Thymus (tissue), 11 donors: ENCODE measurements at regions not wholly inside any gene's neighbourhood (a gene's known extent, or its start where the extent isn't known, plus 50 kb on each side); places are given as distances from the start of the nearest gene placed in this dataset.

Experiments used
- DNase-seq, 9 donors: peaks; one replicate each; pipeline ENCODE4 v3.0.0-alpha.2; 2013; ENCODE audit warnings: low spot score in 9 of 9, low read depth in 6 of 9, missing footprints in 1 of 9
- H3K27ac ChIP-seq, 2 donors: one replicate each; pipeline ENCODE4 v1.5.1; 2013; ENCODE audit warnings: control low read depth in 1 of 2, low read depth in 1 of 2, low read length in 1 of 2, mild to moderate bottlenecking in 1 of 2, moderate library complexity in 1 of 2
- H3K27me3 ChIP-seq, 2 donors: one replicate each; pipeline ENCODE4 v1.5.1; 2013; ENCODE audit warnings: low read length in 1 of 2; ENCODE audit not compliant: control insufficient read depth in 2 of 2, insufficient read depth in 1 of 2
- H3K36me3 ChIP-seq, 2 donors: one replicate each; pipeline ENCODE4 v1.5.1; 2013; ENCODE audit warnings: low read length in 1 of 2, mild to moderate bottlenecking in 1 of 2, moderate library complexity in 1 of 2; ENCODE audit not compliant: control insufficient read depth in 2 of 2, insufficient read depth in 2 of 2
- H3K4me1 ChIP-seq, 2 donors: one replicate each; pipeline ENCODE4 v1.5.1; 2013; ENCODE audit warnings: low read length in 2 of 2; ENCODE audit not compliant: control insufficient read depth in 2 of 2, insufficient read depth in 2 of 2
- H3K4me3 ChIP-seq, 2 donors: one replicate each; pipeline ENCODE4 v1.5.1; 2013; ENCODE audit warnings: low read length in 2 of 2, control low read depth in 1 of 2, mild to moderate bottlenecking in 1 of 2
- H3K9me3 ChIP-seq, 2 donors: one replicate each; pipeline ENCODE4 v1.5.1; 2013; ENCODE audit warnings: low read length in 1 of 2, mild to moderate bottlenecking in 1 of 2; ENCODE audit not compliant: control insufficient read depth in 2 of 2, insufficient read depth in 1 of 2
- WGBS: extraction: QIAGEN DNeasy Blood & Tissue Kit; methylation state at CpG from one replicate; pipeline ENCODE4 v1.1.7; 2013; 5-methylcytosine and 5-hydroxymethylcytosine counted together
- donor health status: healthy.

GRCh38 chrX:40411340-40412111 is 169.2 kb upstream of the ATP6AP2 start:
- H3K4me1 ChIP-seq, result no peaks in the 10 kb centered on the region
- no peak overlapping the region for H3K27ac ChIP-seq
- no peaks in the 10 kb centered on the region for H3K9me3 ChIP-seq
- H3K27me3 ChIP-seq, result no peaks in the 10 kb centered on the region
- WGBS, result 98% methylated on average over 8 of the region's 8 CpGs
- DNase-seq, result no peak
- no peak overlapping the region for H3K4me3 ChIP-seq
- no peaks in the 10 kb centered on the region for H3K36me3 ChIP-seq

- WGBS, result 98% methylated on average over 2 of the region's 2 CpGs
- Histone ChIP-seq H3K27me3 (no peaks in the 10 kb centered on the region), H3K4me3 (no peak overlapping the region), H3K36me3 (no peaks in the 10 kb centered on the region), H3K4me1 (no peaks in the 10 kb centered on the region), H3K9me3 (no peaks in the 10 kb centered on the region), H3K27ac (no peak overlapping the region)
- DNase-seq, result no peak
These were observed 169.9 kb upstream of the ATP6AP2 start for GRCh38 chrX:40410859-40411258.

- Histone ChIP-seq H3K36me3 (no peaks in the 10 kb centered on the region), H3K27me3 (no peaks in the 10 kb centered on the region), H3K4me3 (no peak overlapping the region), H3K9me3 (no peaks in the 10 kb centered on the region), H3K27ac (no peak overlapping the region), H3K4me1 (no peaks in the 10 kb centered on the region)
- no peak for DNase-seq
- WGBS, result 83% methylated on average over 4 of the region's 4 CpGs
These were observed 174.4 kb upstream of the ATP6AP2 start for GRCh38 chrX:40406330-40406859.

GRCh38 chrX:40405399-40405798 is 175.4 kb upstream of the ATP6AP2 start:
- no peaks in the 10 kb centered on the region for H3K27me3 ChIP-seq
- H3K4me3 ChIP-seq, result no peak overlapping the region
- no peak for DNase-seq
- no peaks in the 10 kb centered on the region for H3K9me3 ChIP-seq
- no peaks in the 10 kb centered on the region for H3K36me3 ChIP-seq
- H3K27ac ChIP-seq, result no peak overlapping the region
- no peaks in the 10 kb centered on the region for H3K4me1 ChIP-seq
- 98% methylated on average over 3 of the region's 3 CpGs for WGBS

GRCh38 chrX:40403757-40404156 is 177.0 kb upstream of the ATP6AP2 start:
- 92% methylated on average over 7 of the region's 7 CpGs for WGBS
- Histone ChIP-seq H3K27me3 (no peaks in the 10 kb centered on the region), H3K36me3 (no peaks in the 10 kb centered on the region), H3K9me3 (no peaks in the 10 kb centered on the region), H3K4me1 (no peaks in the 10 kb centered on the region), H3K27ac (no peak overlapping the region), H3K4me3 (no peak overlapping the region)
- DNase-seq, result no peak

GRCh38 chrX:40402831-40403533 is 177.8 kb upstream of the ATP6AP2 start:
- H3K27me3 ChIP-seq, result no peaks in the 10 kb centered on the region
- no peak overlapping the region for H3K27ac ChIP-seq
- WGBS, result 87% methylated on average over 12 of the region's 12 CpGs
- H3K4me3 ChIP-seq, result no peak overlapping the region
- H3K9me3 ChIP-seq, result no peaks in the 10 kb centered on the region
- peak in 1 of 9 donors; percentile 4 for DNase-seq
- no peaks in the 10 kb centered on the region for H3K36me3 ChIP-seq
- no peaks in the 10 kb centered on the region for H3K4me1 ChIP-seq

GRCh38 chrX:40395102-40395501 is 185.7 kb upstream of the ATP6AP2 start:
- Histone ChIP-seq H3K36me3 (no peaks in the 10 kb centered on the region), H3K4me3 (no peak overlapping the region), H3K9me3 (no peaks in the 10 kb centered on the region), H3K27ac (no peak overlapping the region), H3K4me1 (no peaks in the 10 kb centered on the region), H3K27me3 (no peaks in the 10 kb centered on the region)
- no peak for DNase-seq
- 100% methylated on average over 2 of the region's 2 CpGs for WGBS

- no peaks in the 10 kb centered on the region for H3K4me1 ChIP-seq
These were observed 186.5 kb upstream of the ATP6AP2 start for GRCh38 chrX:40394302-40394701.

GRCh38 chrX:40392599-40392998 is 188.2 kb upstream of the ATP6AP2 start:
- H3K27me3 ChIP-seq, result no peaks in the 10 kb centered on the region
- 95% methylated on average over 2 of the region's 2 CpGs for WGBS
- no peaks in the 10 kb centered on the region for H3K36me3 ChIP-seq
- H3K9me3 ChIP-seq, result no peaks in the 10 kb centered on the region
- no peak overlapping the region for H3K4me3 ChIP-seq
- H3K4me1 ChIP-seq, result no peaks in the 10 kb centered on the region
- no peak overlapping the region for H3K27ac ChIP-seq
- peak in 1 of 9 donors; percentile 5 for DNase-seq

More at GRCh38 chrX:40394302-40394701, 186.5 kb upstream of the ATP6AP2 start:
- Histone ChIP-seq H3K27me3 (no peaks in the 10 kb centered on the region), H3K4me3 (no peak overlapping the region), H3K27ac (no peak overlapping the region), H3K36me3 (no peaks in the 10 kb centered on the region), H3K9me3 (no peaks in the 10 kb centered on the region)
- DNase-seq, result no peak
- whole genome bisulfite sequencing, result 97% methylated on average over 5 of the region's 5 CpGs
